ENCODE measurements at regions not wholly inside any gene's neighbourhood (a gene's known extent, or its start where the extent isn't known, plus 50 kb on each side); places are given as distances from the start of the nearest gene placed in this dataset.
"Not testable (repeated sequence)": the region's sequence is repeated elsewhere in the genome, so short reads cannot be mapped to it uniquely, and the experiment has no call there.

GRCh38 chr1:96095849-96096612 lies 625.6 kb upstream of the PTBP2 start:
- peak; percentile 45 for DNase-seq

GRCh38 chr1:96096613-96097321 lies 624.8 kb upstream of the PTBP2 start:
- DNase-seq = no peak

- peak; percentile 37 for DNase-seq
These were observed 617.1 kb upstream of the PTBP2 start for GRCh38 chr1:96104506-96104905.

- peak; percentile 37 for DNase-seq
These were observed 616.7 kb upstream of the PTBP2 start for GRCh38 chr1:96104906-96105305.

- DNase-seq = no peak
These were observed 604.9 kb upstream of the PTBP2 start for GRCh38 chr1:96116731-96117130.

GRCh38 chr1:96130432-96130831 lies 591.2 kb upstream of the PTBP2 start:
- DNase-seq = peak; percentile 72

GRCh38 chr1:96144636-96145035 lies 576.9 kb upstream of the PTBP2 start:
- DNase-seq = no peak

- no peak for DNase-seq
These were observed 576.1 kb upstream of the PTBP2 start for GRCh38 chr1:96145492-96145891.

GRCh38 chr1:96152957-96153356 lies 568.6 kb upstream of the PTBP2 start:
- not testable (repeated sequence) for DNase-seq

- no peak for DNase-seq
These were observed 564.5 kb upstream of the PTBP2 start for GRCh38 chr1:96157101-96157500.

GRCh38 chr1:96159379-96159778 lies 562.2 kb upstream of the PTBP2 start:
- no peak for DNase-seq

GRCh38 chr1:96164053-96164452 lies 557.5 kb upstream of the PTBP2 start:
- DNase-seq = no peak

GRCh38 chr1:96178053-96178452 lies 543.5 kb upstream of the PTBP2 start:
- DNase-seq = no peak

- no peak for DNase-seq
These were observed 538.1 kb upstream of the PTBP2 start for GRCh38 chr1:96183485-96183884.

- no peak for DNase-seq
These were observed 537.7 kb upstream of the PTBP2 start for GRCh38 chr1:96183928-96184327.

GRCh38 chr1:96185181-96185580 lies 536.4 kb upstream of the PTBP2 start:
- DNase-seq = no peak

- no peak for DNase-seq
These were observed 534.6 kb upstream of the PTBP2 start for GRCh38 chr1:96187020-96187419.

- no peak for DNase-seq
These were observed 530.4 kb upstream of the PTBP2 start for GRCh38 chr1:96191165-96191564.

GRCh38 chr1:96206451-96206850 lies 515.1 kb upstream of the PTBP2 start:
- no peak for DNase-seq

GRCh38 chr1:96207936-96208335 lies 513.6 kb upstream of the PTBP2 start:
- DNase-seq = no peak

- DNase-seq = no peak
These were observed 513.2 kb upstream of the PTBP2 start for GRCh38 chr1:96208428-96208827.

GRCh38 chr1:96210054-96210453 lies 511.5 kb upstream of the PTBP2 start:
- no peak for DNase-seq

GRCh38 chr1:96211202-96211601 lies 510.4 kb upstream of the PTBP2 start:
- DNase-seq = no peak

GRCh38 chr1:96214982-96215381 lies 506.6 kb upstream of the PTBP2 start:
- no peak for DNase-seq

GRCh38 chr1:96220651-96221050 lies 500.9 kb upstream of the PTBP2 start:
- DNase-seq = no peak

Data from NCI-H1092 treated with DMSO at 0.1 percent for 48 hours (cell line).